ENCODE measurements at regions not wholly inside any gene's neighbourhood (a gene's known extent, or its start where the extent isn't known, plus 50 kb on each side); places are given as distances from the start of the nearest gene placed in this dataset.

- Histone ChIP-seq H3K27me3 (ENCODE audit: insufficient read depth) (no peaks in the 10 kb centered on the region), H3K4me2 (no peak overlapping the region), H3K27ac (ENCODE audit: low read depth) (no peak overlapping the region), H2AFZ (no peak overlapping the region; the same call in 1 of the 2 replicates), H3F3A (replicated peaks; ENCODE audit: low read depth) (no peaks in the 10 kb centered on the region), H3K36me3 (ENCODE audit: insufficient read depth) (no peaks in the 10 kb centered on the region), H3K9me2 (ENCODE audit: insufficient read depth) (no peaks in the 10 kb centered on the region), H3K4me3 (no peak overlapping the region), H3K4me1 (ENCODE audit: insufficient read depth) (no peaks in the 10 kb centered on the region; the same call in 1 of the 2 replicates), H3K79me2 (replicated peaks; ENCODE audit: insufficient read depth) (no peaks in the 10 kb centered on the region), H4K20me1 (replicated peaks; ENCODE audit: insufficient read depth) (no peaks in the 10 kb centered on the region)
- DNase-seq (ENCODE audit: low spot score) (peak; percentile 9), ATAC-seq (peak; percentile 54)
- Mint-ChIP-seq H3K27me3 (ENCODE audit: insufficient read depth, low read depth, poor library complexity) (no peaks in the 10 kb centered on the region), H3K36me3 (ENCODE audit: low read depth) (no peaks in the 10 kb centered on the region), H3K9me3 (no peaks in the 10 kb centered on the region), H3K4me3 (no peak overlapping the region), H3K27ac (no peak overlapping the region), H3K4me1 (peaks cover 5% of the 10 kb centered on the region; the same call in 2 of the 3 replicates)
- TF ChIP-seq ZNF462 (CRISPR knock-in tag; IDR thresholded peaks at IDR 0.05) = no peak
- no peak for TF ChIP-seq CREB1 (CRISPR knock-in tag; IDR thresholded peaks at IDR 0.05; ENCODE audit: low read depth)
- TF ChIP-seq ZNF114 (CRISPR knock-in tag; IDR thresholded peaks at IDR 0.05) = no peak
- TF ChIP-seq POLR2AphosphoS5 (IDR thresholded peaks at IDR 0.05; ENCODE audit: low read depth) = no peak
- TF ChIP-seq EZH2 (IDR thresholded peaks at IDR 0.05; ENCODE audit: low read depth, unreplicated experiment) = no peak
Measured at GRCh38 chr4:120263618-120264017, 197.0 kb upstream of the MAD2L1 start.

GRCh38 chr4:120261117-120261516 is 194.5 kb upstream of the MAD2L1 start:
- Mint-ChIP-seq H3K36me3 (ENCODE audit: low read depth) (no peaks in the 10 kb centered on the region), H3K27me3 (ENCODE audit: insufficient read depth, low read depth, poor library complexity) (no peaks in the 10 kb centered on the region), H3K4me1 (peaks cover 8% of the 10 kb centered on the region; the same call in 2 of the 3 replicates), H3K27ac (no peak overlapping the region), H3K9me3 (peaks cover 3% of the 10 kb centered on the region; the same call in 1 of the 3 replicates), H3K4me3 (no peak overlapping the region)
- Histone ChIP-seq H4K20me1 (replicated peaks; ENCODE audit: insufficient read depth) (no peaks in the 10 kb centered on the region), H3K4me2 (no peak overlapping the region), H2AFZ (peak overlapping the region; percentile 48; the same call in 1 of the 2 replicates), H3K27ac (ENCODE audit: low read depth) (no peak overlapping the region), H3K36me3 (ENCODE audit: insufficient read depth) (no peaks in the 10 kb centered on the region), H3K4me3 (no peak overlapping the region), H3K79me2 (replicated peaks; ENCODE audit: insufficient read depth) (no peaks in the 10 kb centered on the region), H3K27me3 (ENCODE audit: insufficient read depth) (no peaks in the 10 kb centered on the region), H3F3A (replicated peaks; ENCODE audit: low read depth) (no peaks in the 10 kb centered on the region), H3K4me1 (ENCODE audit: insufficient read depth) (no peaks in the 10 kb centered on the region; the same call in 1 of the 2 replicates), H3K9me2 (ENCODE audit: insufficient read depth) (no peaks in the 10 kb centered on the region)
- no peak for TF ChIP-seq EZH2 (IDR thresholded peaks at IDR 0.05; ENCODE audit: low read depth, unreplicated experiment)
- TF ChIP-seq CTCF (conservative IDR thresholded peaks at IDR 0.05; ENCODE audit: low read depth in 2 of 2) = no peak
- no peak for TF ChIP-seq ZNF114 (CRISPR knock-in tag; IDR thresholded peaks at IDR 0.05)
- TF ChIP-seq ZNF331 (CRISPR knock-in tag; IDR thresholded peaks at IDR 0.05; ENCODE audit: low read depth) = no peak
- TF ChIP-seq REST (IDR thresholded peaks at IDR 0.05; ENCODE audit: unreplicated experiment) = no peak
- no peak for TF ChIP-seq CREB1 (CRISPR knock-in tag; IDR thresholded peaks at IDR 0.05; ENCODE audit: low read depth)
- TF ChIP-seq EZH2phosphoT487 (IDR thresholded peaks at IDR 0.05; ENCODE audit: unreplicated experiment) = no peak
- TF ChIP-seq POLR2AphosphoS5 (IDR thresholded peaks at IDR 0.05; ENCODE audit: low read depth) = no peak
- no peak for TF ChIP-seq NANOG (IDR thresholded peaks at IDR 0.05; ENCODE audit: borderline replicate concordance)
- ATAC-seq (no peak), DNase-seq (ENCODE audit: low spot score) (no peak)
